ENCODE measurements at regions not wholly inside any gene's neighbourhood (a gene's known extent, or its start where the extent isn't known, plus 50 kb on each side); places are given as distances from the start of the nearest gene placed in this dataset.

DNA sequence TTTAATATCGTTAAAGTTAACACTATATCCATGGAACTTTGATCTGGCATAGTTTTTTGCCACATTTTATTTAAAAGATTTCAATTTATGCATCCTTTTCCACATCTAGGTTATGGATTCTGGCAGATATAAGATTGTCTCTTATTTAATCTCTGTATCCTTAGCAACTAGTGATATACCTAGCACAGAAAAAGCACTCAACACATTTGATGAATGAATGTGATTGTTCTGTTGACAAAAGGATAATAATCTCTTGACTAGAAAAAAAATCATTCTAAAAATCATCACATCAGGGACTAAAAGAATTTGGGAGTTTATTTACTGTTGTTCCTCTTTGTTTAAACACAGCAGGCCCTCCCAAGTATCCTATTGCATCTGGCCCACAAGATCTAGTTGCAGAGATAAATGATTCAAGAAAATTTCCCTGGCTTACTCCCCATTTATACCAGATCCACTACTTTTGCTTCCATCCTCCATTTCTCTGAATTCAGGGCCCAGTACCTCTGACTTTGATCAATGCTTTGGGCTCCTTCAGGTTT lies 84.0 kb upstream of the C1GALT1 start:
- TF ChIP-seq, protein P1, sequence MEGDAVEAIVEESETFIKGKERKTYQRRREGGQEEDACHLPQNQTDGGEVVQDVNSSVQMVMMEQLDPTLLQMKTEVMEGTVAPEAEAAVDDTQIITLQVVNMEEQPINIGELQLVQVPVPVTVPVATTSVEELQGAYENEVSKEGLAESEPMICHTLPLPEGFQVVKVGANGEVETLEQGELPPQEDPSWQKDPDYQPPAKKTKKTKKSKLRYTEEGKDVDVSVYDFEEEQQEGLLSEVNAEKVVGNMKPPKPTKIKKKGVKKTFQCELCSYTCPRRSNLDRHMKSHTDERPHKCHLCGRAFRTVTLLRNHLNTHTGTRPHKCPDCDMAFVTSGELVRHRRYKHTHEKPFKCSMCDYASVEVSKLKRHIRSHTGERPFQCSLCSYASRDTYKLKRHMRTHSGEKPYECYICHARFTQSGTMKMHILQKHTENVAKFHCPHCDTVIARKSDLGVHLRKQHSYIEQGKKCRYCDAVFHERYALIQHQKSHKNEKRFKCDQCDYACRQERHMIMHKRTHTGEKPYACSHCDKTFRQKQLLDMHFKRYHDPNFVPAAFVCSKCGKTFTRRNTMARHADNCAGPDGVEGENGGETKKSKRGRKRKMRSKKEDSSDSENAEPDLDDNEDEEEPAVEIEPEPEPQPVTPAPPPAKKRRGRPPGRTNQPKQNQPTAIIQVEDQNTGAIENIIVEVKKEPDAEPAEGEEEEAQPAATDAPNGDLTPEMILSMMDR (IDR thresholded peaks at IDR 0.05): no peak
- TF ChIP-seq POLR2A (IDR thresholded peaks at IDR 0.05): no peak

All from adrenal gland (tissue), 5 donors.